CD14-positive monocyte (primary cell): ENCODE measurements at regions not wholly inside any gene's neighbourhood (a gene's known extent, or its start where the extent isn't known, plus 50 kb on each side); places are given as distances from the start of the nearest gene placed in this dataset.

Experiments
- DNase-seq, 3 donors: peaks; one replicate each; pipeline ENCODE4 v3.0.0-alpha.2; 2011 to 2022
- H2AFZ ChIP-seq: 2 replicates; pipeline ENCODE4 v1.6.0; 2012; ENCODE audit warnings: mild to moderate bottlenecking, low read depth, low read length, inconsistent platforms; ENCODE audit not compliant: insufficient read depth, poor library complexity, severe bottlenecking
- H3K27ac ChIP-seq, 2 donors: 1 replicate in 1 of 2; 2 replicates in 1 of 2; pipeline ENCODE4 v1.5.1; 2012 to 2013; ENCODE audit warnings: low read length in 2 of 2, control low read depth in 1 of 2, inconsistent platforms in 1 of 2, low read depth in 1 of 2, mild to moderate bottlenecking in 1 of 2
- H3K27me3 ChIP-seq, 2 donors: one replicate each; pipeline versions ENCODE4 v1.6.0 to v1.6.1; 2011 to 2013; ENCODE audit warnings: low read length in 2 of 2; ENCODE audit not compliant: control insufficient read depth in 2 of 2, insufficient read depth in 2 of 2
- H3K36me3 ChIP-seq, 2 donors: replicated peaks in 1 of 2; 1 replicate in 1 of 2; 2 replicates in 1 of 2; pipeline versions ENCODE4 v1.5.1 to v1.6.1; 2012 to 2013; ENCODE audit warnings: low read length in 2 of 2, control low read depth in 1 of 2, inconsistent platforms in 1 of 2, mild to moderate bottlenecking in 1 of 2; ENCODE audit not compliant: insufficient read depth in 2 of 2, control insufficient read depth in 1 of 2
- H3K4me1 ChIP-seq, 2 donors: 1 replicate in 1 of 2; 2 replicates in 1 of 2; pipeline versions ENCODE4 v1.5.1 to v1.6.1; 2012 to 2013; ENCODE audit warnings: low read length in 2 of 2, control low read depth in 1 of 2, inconsistent platforms in 1 of 2, mild to moderate bottlenecking in 1 of 2, moderate library complexity in 1 of 2; ENCODE audit not compliant: insufficient read depth in 2 of 2, control insufficient read depth in 1 of 2
- H3K4me2 ChIP-seq: replicated peaks from 2 replicates; pipeline ENCODE3; 2012; ENCODE audit warnings: low read length, moderate library complexity, mild to moderate bottlenecking; ENCODE audit not compliant: poor library complexity, severe bottlenecking; ENCODE audit errors: extremely low read depth
- H3K4me3 ChIP-seq, 3 experiments: fragments of 200-600 bp in 1 of 3; sonication (generic) in 1 of 3; replicated peaks in 1 of 3; 1 replicate in 2 of 3; 2 replicates in 1 of 3; pipeline ENCODE4 v1.5.1; 2011 to 2013; ENCODE audit warnings: low read length in 3 of 3, mild to moderate bottlenecking in 3 of 3, control low read depth in 2 of 3, low read depth in 2 of 3, inconsistent platforms in 1 of 3, moderate library complexity in 1 of 3
- H3K79me2 ChIP-seq: 2 replicates; pipeline ENCODE4 v1.6.0; 2012; ENCODE audit warnings: mild to moderate bottlenecking, control low read depth, inconsistent platforms, low read length, moderate library complexity; ENCODE audit not compliant: insufficient read depth
- H3K9ac ChIP-seq: 2 replicates; pipeline ENCODE4 v1.6.0; 2017; ENCODE audit warnings: low read length, mild to moderate bottlenecking; ENCODE audit not compliant: insufficient read depth, poor library complexity, severe bottlenecking
- H3K9me3 ChIP-seq, 2 donors: replicated peaks in 1 of 2; 1 replicate in 1 of 2; 2 replicates in 1 of 2; pipeline versions ENCODE4 v1.5.1 to v1.6.1; 2012 to 2013; ENCODE audit warnings: low read length in 2 of 2, control low read depth in 1 of 2; ENCODE audit not compliant: control insufficient read depth in 1 of 2, insufficient read depth in 1 of 2
- H4K20me1 ChIP-seq: 2 replicates; pipeline ENCODE4 v1.6.0; 2012; ENCODE audit warnings: mild to moderate bottlenecking, low read length, control low read depth, moderate library complexity; ENCODE audit not compliant: insufficient read depth
- H3K27ac Mint-ChIP-seq, 7 donors: one replicate each; pipeline ENCODE4 v1.8.0; 2020; ENCODE audit warnings: mild to moderate bottlenecking in 7 of 7, mixed read lengths in 7 of 7, moderate library complexity in 6 of 7, inconsistent platforms in 2 of 7
- H3K27me3 Mint-ChIP-seq, 3 donors: one replicate each; pipeline ENCODE4 v1.8.0; 2021 to 2022; ENCODE audit warnings: low read depth in 3 of 3, mild to moderate bottlenecking in 3 of 3, mixed read lengths in 3 of 3, moderate library complexity in 3 of 3, inconsistent platforms in 1 of 3
- H3K36me3 Mint-ChIP-seq, 2 donors: one replicate each; pipeline ENCODE4 v1.8.0; 2020; ENCODE audit warnings: mixed read lengths in 2 of 2, inconsistent platforms in 1 of 2, mild to moderate bottlenecking in 1 of 2
- H3K4me1 Mint-ChIP-seq: one replicate; pipeline ENCODE4 v1.8.0; 2020; ENCODE audit warnings: mild to moderate bottlenecking, mixed read lengths
- H3K4me3 Mint-ChIP-seq, 2 donors: one replicate each; pipeline ENCODE4 v1.8.0; 2020; ENCODE audit warnings: mild to moderate bottlenecking in 2 of 2, mixed read lengths in 2 of 2, moderate library complexity in 1 of 2
- H3K9me3 Mint-ChIP-seq, 7 donors: one replicate each; pipeline ENCODE4 v1.8.0; 2020 to 2022; ENCODE audit warnings: mixed read lengths in 7 of 7, mild to moderate bottlenecking in 6 of 7, moderate library complexity in 6 of 7, inconsistent platforms in 2 of 7
- WGBS: methylation state at CpG from one replicate; pipeline ENCODE4 v1.1.5; 2013; ENCODE audit warnings: missing lambda C conversion rate; ENCODE audit not compliant: insufficient coverage; 5-methylcytosine and 5-hydroxymethylcytosine counted together
- intact Hi-C, 2 donors: fragments of 100-400 bp; cut with micrococcal nuclease; formaldehyde crosslinking; loops; one replicate each; pipeline versions ENCODE4 v1.15.0 to v1.15.1; 2023
- TF ChIP-seq, protein P1 (sequence below): fragments of 200-600 bp; IDR thresholded peaks from one replicate; pipeline ENCODE4 v1.8.0; 2022; ENCODE audit warnings: antibody characterized with exemption, mild to moderate bottlenecking

- H4K20me1 ChIP-seq: no peaks in the 10 kb centered on the region
- no peaks in the 10 kb centered on the region for H3K27me3 Mint-ChIP-seq
- no peak for DNase-seq
- WGBS: 84% methylated on average over 5 of the region's 5 CpGs
- H3K36me3 Mint-ChIP-seq: no peaks in the 10 kb centered on the region
- peaks cover 2 to 17% (median 7%) of the 10 kb centered on the region in 7 donors for H3K9me3 Mint-ChIP-seq
- H3K4me1 ChIP-seq: no peaks in the 10 kb centered on the region
- no peak overlapping the region for H3K4me2 ChIP-seq
- H3K27me3 ChIP-seq: no peaks in the 10 kb centered on the region
- H3K4me1 Mint-ChIP-seq: no peaks in the 10 kb centered on the region
- H3K9me3 ChIP-seq: peaks cover 20 to 25% of the 10 kb centered on the region in 2 donors
- H3K27ac ChIP-seq: no peak overlapping the region
- H3K36me3 ChIP-seq: no peaks in the 10 kb centered on the region
- TF ChIP-seq, protein P1, sequence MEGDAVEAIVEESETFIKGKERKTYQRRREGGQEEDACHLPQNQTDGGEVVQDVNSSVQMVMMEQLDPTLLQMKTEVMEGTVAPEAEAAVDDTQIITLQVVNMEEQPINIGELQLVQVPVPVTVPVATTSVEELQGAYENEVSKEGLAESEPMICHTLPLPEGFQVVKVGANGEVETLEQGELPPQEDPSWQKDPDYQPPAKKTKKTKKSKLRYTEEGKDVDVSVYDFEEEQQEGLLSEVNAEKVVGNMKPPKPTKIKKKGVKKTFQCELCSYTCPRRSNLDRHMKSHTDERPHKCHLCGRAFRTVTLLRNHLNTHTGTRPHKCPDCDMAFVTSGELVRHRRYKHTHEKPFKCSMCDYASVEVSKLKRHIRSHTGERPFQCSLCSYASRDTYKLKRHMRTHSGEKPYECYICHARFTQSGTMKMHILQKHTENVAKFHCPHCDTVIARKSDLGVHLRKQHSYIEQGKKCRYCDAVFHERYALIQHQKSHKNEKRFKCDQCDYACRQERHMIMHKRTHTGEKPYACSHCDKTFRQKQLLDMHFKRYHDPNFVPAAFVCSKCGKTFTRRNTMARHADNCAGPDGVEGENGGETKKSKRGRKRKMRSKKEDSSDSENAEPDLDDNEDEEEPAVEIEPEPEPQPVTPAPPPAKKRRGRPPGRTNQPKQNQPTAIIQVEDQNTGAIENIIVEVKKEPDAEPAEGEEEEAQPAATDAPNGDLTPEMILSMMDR: no peak
- no peak overlapping the region for H3K4me3 Mint-ChIP-seq
- no peak overlapping the region for H2AFZ ChIP-seq
- no peak overlapping the region for H3K4me3 ChIP-seq
- no peak overlapping the region for H3K9ac ChIP-seq
- intact Hi-C loops: no loop called here
- H3K79me2 ChIP-seq: no peaks in the 10 kb centered on the region
- no peak overlapping the region for H3K27ac Mint-ChIP-seq
Observed at GRCh38 chr6:164408868-164409267, 900.5 kb downstream of the C6orf118 start.

- Histone ChIP-seq H3K4me2 (no peak overlapping the region), H3K4me1 (no peaks in the 10 kb centered on the region), H3K9ac (no peak overlapping the region), H3K27ac (no peak overlapping the region), H2AFZ (no peak overlapping the region), H3K4me3 (no peak overlapping the region), H3K9me3 (peaks cover 12 to 16% of the 10 kb centered on the region in 2 donors), H4K20me1 (no peaks in the 10 kb centered on the region), H3K79me2 (no peaks in the 10 kb centered on the region), H3K36me3 (no peaks in the 10 kb centered on the region), H3K27me3 (no peaks in the 10 kb centered on the region)
- Mint-ChIP-seq H3K27ac (no peak overlapping the region), H3K4me3 (no peak overlapping the region), H3K9me3 (peaks cover 0 to 8% (median 3%) of the 10 kb centered on the region in 7 donors), H3K27me3 (no peaks in the 10 kb centered on the region), H3K36me3 (no peaks in the 10 kb centered on the region), H3K4me1 (no peaks in the 10 kb centered on the region)
- intact Hi-C loops: no loop called here
- TF ChIP-seq, protein P1: peak; percentile 9
- WGBS: 71% methylated on average over 1 of the region's 4 CpGs
- DNase-seq: no peak
Observed at GRCh38 chr6:164404812-164405488, 904.5 kb downstream of the C6orf118 start.
